ENCODE measurements at regions not wholly inside any gene's neighbourhood (a gene's known extent, or its start where the extent isn't known, plus 50 kb on each side); places are given as distances from the start of the nearest gene placed in this dataset.
"Not testable (repeated sequence)": the region's sequence is repeated elsewhere in the genome, so short reads cannot be mapped to it uniquely, and the experiment has no call there.

GRCh38 chr11:98398508-98398907 lies 622.2 kb upstream of the CNTN5 start:
- H3K27ac ChIP-seq: no peak overlapping the region
- no peaks in the 10 kb centered on the region for H3K9me3 ChIP-seq
- H3K4me3 ChIP-seq (replicated peaks in 1 of 3): no peak overlapping the region
- H3K27me3 ChIP-seq: no peaks in the 10 kb centered on the region
- TF ChIP-seq POLR2A (IDR thresholded peaks at IDR 0.05) (no peak), CTCF (IDR thresholded peaks at IDR 0.05) (no peak)
- no peaks in the 10 kb centered on the region for H3K36me3 ChIP-seq
- H3K4me1 ChIP-seq: no peaks in the 10 kb centered on the region
- intact Hi-C loops (cut with DNase I): no loop called here
- no peak for DNase-seq

- TF ChIP-seq CTCF (IDR thresholded peaks at IDR 0.05): no peak
- no peak for TF ChIP-seq POLR2A (IDR thresholded peaks at IDR 0.05)
- DNase-seq: no peak
- no peak overlapping the region for H3K27ac ChIP-seq
- no peak overlapping the region for H3K4me3 ChIP-seq (replicated peaks in 1 of 3)
- intact Hi-C loops (cut with DNase I): no loop called here
- no peaks in the 10 kb centered on the region for H3K36me3 ChIP-seq
- H3K9me3 ChIP-seq: no peaks in the 10 kb centered on the region
- H3K27me3 ChIP-seq: no peaks in the 10 kb centered on the region
- no peaks in the 10 kb centered on the region for H3K4me1 ChIP-seq
Measured at GRCh38 chr11:98409069-98409468, 611.7 kb upstream of the CNTN5 start.

GRCh38 chr11:98411777-98412176 lies 609.0 kb upstream of the CNTN5 start:
- Histone ChIP-seq H3K4me1 (no peaks in the 10 kb centered on the region), H3K27ac (no peak overlapping the region), H3K9me3 (no peaks in the 10 kb centered on the region), H3K27me3 (no peaks in the 10 kb centered on the region), H3K36me3 (no peaks in the 10 kb centered on the region), H3K4me3 (replicated peaks in 1 of 3) (no peak overlapping the region)
- no peak for DNase-seq
- 44 to 46% methylated on average over 3 of the region's 3 CpGs for WGBS, 2 donors
- intact Hi-C loops (cut with DNase I): no loop called here
- TF ChIP-seq CTCF (IDR thresholded peaks at IDR 0.05) (no peak), POLR2A (IDR thresholded peaks at IDR 0.05) (no peak)

GRCh38 chr11:98417256-98417755 lies 603.4 kb upstream of the CNTN5 start:
- Histone ChIP-seq H3K36me3 (no peaks in the 10 kb centered on the region), H3K27me3 (no peaks in the 10 kb centered on the region), H3K9me3 (no peaks in the 10 kb centered on the region), H3K4me3 (replicated peaks in 1 of 3) (no peak overlapping the region), H3K27ac (no peak overlapping the region), H3K4me1 (no peaks in the 10 kb centered on the region)
- 87 to 89% methylated on average over 3 of the region's 3 CpGs for WGBS, 2 donors
- intact Hi-C loops (cut with DNase I): no loop called here
- no peak for DNase-seq
- TF ChIP-seq POLR2A (IDR thresholded peaks at IDR 0.05) (no peak), CTCF (IDR thresholded peaks at IDR 0.05) (no peak)

- Histone ChIP-seq H3K27me3 (no peaks in the 10 kb centered on the region), H3K4me1 (no peaks in the 10 kb centered on the region), H3K9me3 (no peaks in the 10 kb centered on the region), H3K4me3 (replicated peaks in 1 of 3) (no peak overlapping the region), H3K27ac (no peak overlapping the region), H3K36me3 (no peaks in the 10 kb centered on the region)
- WGBS, 2 donors: 89 to 90% methylated on average over 8 of the region's 8 CpGs
- DNase-seq: no peak
- intact Hi-C loops (cut with DNase I): no loop called here
- TF ChIP-seq POLR2A (IDR thresholded peaks at IDR 0.05): no peak
- TF ChIP-seq CTCF (IDR thresholded peaks at IDR 0.05): no peak
Measured at GRCh38 chr11:98423933-98424332, 596.8 kb upstream of the CNTN5 start.

- WGBS, 2 donors: 90 to 91% methylated on average over 3 of the region's 3 CpGs
- intact Hi-C loops (cut with DNase I); H3K4me1 ChIP-seq; H3K36me3 ChIP-seq; H3K9me3 ChIP-seq; DNase-seq; H3K27me3 ChIP-seq; H3K4me3 ChIP-seq (replicated peaks in 1 of 3); H3K27ac ChIP-seq: not testable (repeated sequence)
Measured at GRCh38 chr11:98424773-98425172, 596.0 kb upstream of the CNTN5 start.
